ENCODE measurements at regions not wholly inside any gene's neighbourhood (a gene's known extent, or its start where the extent isn't known, plus 50 kb on each side); places are given as distances from the start of the nearest gene placed in this dataset.

DNA sequence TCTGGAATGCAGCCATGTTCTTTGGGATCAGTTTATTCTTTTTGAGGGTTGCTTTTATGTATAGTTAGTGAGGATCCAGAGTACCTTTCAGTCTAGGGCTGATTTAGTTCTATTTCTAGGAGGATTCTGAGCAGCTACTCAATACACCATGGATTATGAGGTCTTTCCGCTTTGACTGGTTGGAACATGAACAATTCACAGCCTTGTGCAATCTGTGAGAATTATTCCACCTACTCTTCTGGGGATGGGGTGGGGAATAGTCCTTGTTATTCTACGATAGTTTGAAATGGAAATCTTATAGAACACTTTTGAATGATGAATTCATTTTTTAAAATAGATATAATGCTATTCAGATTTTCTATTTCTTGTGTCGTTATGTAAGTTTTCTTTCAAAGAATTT, 212.3 kb upstream of the ARRDC3 start:
- no peak for TF ChIP-seq HDAC2 (IDR thresholded peaks at IDR 0.05)
- no peak for TF ChIP-seq CTCF (IDR thresholded peaks at IDR 0.05 in 2 of 3, conservative IDR thresholded peaks at IDR 0.05 in 1 of 3; ENCODE audit: control insufficient read depth in 2 of 3, extremely low read depth in 1 of 3, insufficient read depth in 1 of 3, low read depth in 3 of 3, low read length in 3 of 3)
- TF ChIP-seq, protein P1, sequence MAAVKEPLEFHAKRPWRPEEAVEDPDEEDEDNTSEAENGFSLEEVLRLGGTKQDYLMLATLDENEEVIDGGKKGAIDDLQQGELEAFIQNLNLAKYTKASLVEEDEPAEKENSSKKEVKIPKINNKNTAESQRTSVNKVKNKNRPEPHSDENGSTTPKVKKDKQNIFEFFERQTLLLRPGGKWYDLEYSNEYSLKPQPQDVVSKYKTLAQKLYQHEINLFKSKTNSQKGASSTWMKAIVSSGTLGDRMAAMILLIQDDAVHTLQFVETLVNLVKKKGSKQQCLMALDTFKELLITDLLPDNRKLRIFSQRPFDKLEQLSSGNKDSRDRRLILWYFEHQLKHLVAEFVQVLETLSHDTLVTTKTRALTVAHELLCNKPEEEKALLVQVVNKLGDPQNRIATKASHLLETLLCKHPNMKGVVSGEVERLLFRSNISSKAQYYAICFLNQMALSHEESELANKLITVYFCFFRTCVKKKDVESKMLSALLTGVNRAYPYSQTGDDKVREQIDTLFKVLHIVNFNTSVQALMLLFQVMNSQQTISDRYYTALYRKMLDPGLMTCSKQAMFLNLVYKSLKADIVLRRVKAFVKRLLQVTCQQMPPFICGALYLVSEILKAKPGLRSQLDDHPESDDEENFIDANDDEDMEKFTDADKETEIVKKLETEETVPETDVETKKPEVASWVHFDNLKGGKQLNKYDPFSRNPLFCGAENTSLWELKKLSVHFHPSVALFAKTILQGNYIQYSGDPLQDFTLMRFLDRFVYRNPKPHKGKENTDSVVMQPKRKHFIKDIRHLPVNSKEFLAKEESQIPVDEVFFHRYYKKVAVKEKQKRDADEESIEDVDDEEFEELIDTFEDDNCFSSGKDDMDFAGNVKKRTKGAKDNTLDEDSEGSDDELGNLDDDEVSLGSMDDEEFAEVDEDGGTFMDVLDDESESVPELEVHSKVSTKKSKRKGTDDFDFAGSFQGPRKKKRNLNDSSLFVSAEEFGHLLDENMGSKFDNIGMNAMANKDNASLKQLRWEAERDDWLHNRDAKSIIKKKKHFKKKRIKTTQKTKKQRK (IDR thresholded peaks at IDR 0.05; ENCODE audit: low read depth, low read length): no peak
- no peak for TF ChIP-seq YY1 (IDR thresholded peaks at IDR 0.05; ENCODE audit: low read depth, low read length)
- no peak for TF ChIP-seq SREBF1 (IDR thresholded peaks at IDR 0.05; ENCODE audit: low read length)
- no peak for TF ChIP-seq USF2 (IDR thresholded peaks at IDR 0.05; ENCODE audit: borderline replicate concordance, low read depth, low read length)
- TF ChIP-seq SIN3A (IDR thresholded peaks at IDR 0.05; ENCODE audit: low read depth, low read length): no peak
- no peak for TF ChIP-seq POLR2A (IDR thresholded peaks at IDR 0.05; ENCODE audit: low read depth, low read length)
- TF ChIP-seq FOXM1 (IDR thresholded peaks at IDR 0.05; ENCODE audit: low read depth, low read length): no peak
- no peak for TF ChIP-seq NR2C1 (IDR thresholded peaks at IDR 0.05)
- TF ChIP-seq POLR2AphosphoS5 (IDR thresholded peaks at IDR 0.05; ENCODE audit: low read length): no peak
- no peak for TF ChIP-seq CEBPB (IDR thresholded peaks at IDR 0.05; ENCODE audit: borderline replicate concordance in 1 of 2, low read depth in 2 of 2, low read length in 2 of 2)
- TF ChIP-seq MYC (IDR thresholded peaks at IDR 0.05; ENCODE audit: insufficient read depth, insufficient read length, insufficient replicate concordance, low read length, severe bottlenecking): no peak

All from GM12878 (cell line).